Thyroid gland (tissue), 4 donors: ENCODE measurements at regions not wholly inside any gene's neighbourhood (a gene's known extent, or its start where the extent isn't known, plus 50 kb on each side); places are given as distances from the start of the nearest gene placed in this dataset.

Source experiments
- DNase-seq, 2 donors: peaks; one replicate each; pipeline ENCODE4 v3.0.0-alpha.2; 2019
- H3K27ac ChIP-seq, 3 donors: fragments of 200-600 bp; sonication (generic); 1 replicate in 2 of 3; 2 replicates in 1 of 3; pipeline ENCODE4 v1.5.1; 2016 to 2019; ENCODE audit warnings: mild to moderate bottlenecking in 1 of 3, moderate library complexity in 1 of 3
- H3K27me3 ChIP-seq: fragments of 200-600 bp; sonication (generic); one replicate; pipeline ENCODE4 v1.5.1; 2019
- H3K36me3 ChIP-seq, 2 donors: fragments of 200-600 bp; sonication (generic); one replicate each; pipeline ENCODE4 v1.5.1; 2016 to 2019
- H3K4me1 ChIP-seq, 2 donors: fragments of 200-600 bp; sonication (generic); one replicate each; pipeline ENCODE4 v1.5.1; 2017 to 2019
- H3K4me3 ChIP-seq, 3 donors: fragments of 200-600 bp; sonication (generic); replicated peaks in 1 of 3; 1 replicate in 2 of 3; 2 replicates in 1 of 3; pipeline ENCODE4 v1.5.1; 2016; ENCODE audit warnings: mild to moderate bottlenecking in 1 of 3
- H3K9me3 ChIP-seq: fragments of 200-600 bp; sonication (generic); one replicate; pipeline ENCODE4 v1.5.1; 2017
- POLR2A ChIP-seq, 2 donors: fragments of 450-650 bp; IDR thresholded peaks; one replicate each; pipeline ENCODE4 v1.6.1; 2017; ENCODE audit warnings: antibody characterized with exemption in 2 of 2, mild to moderate bottlenecking in 2 of 2, moderate library complexity in 1 of 2
- WGBS, 2 donors: methylation state at CpG; one replicate each; pipeline ENCODE4 v1.1.5; 2017; 5-methylcytosine and 5-hydroxymethylcytosine counted together
- intact Hi-C: fragments of 100-400 bp; cut with DNase I; formaldehyde crosslinking; loops from one replicate; pipeline ENCODE4 v1.15.1; 2023
- TF ChIP-seq, protein P1 (sequence below), 6 experiments: fragments of 200-600 bp in 3 of 6; fragments of 450-650 bp in 3 of 6; sonication (generic) in 3 of 6; IDR thresholded peaks; one replicate each; pipeline ENCODE4 v1.5.1; 2016 to 2019; ENCODE audit warnings: antibody characterized with exemption in 6 of 6, mild to moderate bottlenecking in 2 of 6, inconsistent platforms in 1 of 6, moderate library complexity in 1 of 6

DNA sequence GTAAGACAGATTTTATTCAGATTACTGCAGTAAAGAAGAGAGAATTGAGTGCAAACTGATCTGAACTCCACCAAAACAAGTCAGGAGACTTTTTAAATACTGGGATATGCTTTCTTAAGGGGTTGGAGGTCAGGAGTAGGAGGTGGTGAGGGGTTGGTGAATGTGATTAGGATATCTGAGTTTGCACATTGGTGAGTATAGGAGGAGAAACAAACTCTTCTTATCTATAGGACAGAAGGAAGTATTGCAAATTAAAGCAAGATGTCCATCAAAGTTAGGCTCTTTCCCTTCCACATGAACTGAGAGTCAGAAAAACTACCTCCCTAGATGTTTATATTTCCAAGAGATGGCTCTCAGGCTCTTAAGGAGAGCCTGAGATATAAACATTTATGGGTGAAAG is 114.6 kb upstream of the HTR1E start:
- Histone ChIP-seq H3K36me3 (no peaks in the 10 kb centered on the region), H3K9me3 (no peaks in the 10 kb centered on the region), H3K27me3 (no peaks in the 10 kb centered on the region), H3K4me1 (no peaks in the 10 kb centered on the region), H3K4me3 (no peak overlapping the region), H3K27ac (no peak overlapping the region)
- no peak for DNase-seq
- TF ChIP-seq, protein P1, sequence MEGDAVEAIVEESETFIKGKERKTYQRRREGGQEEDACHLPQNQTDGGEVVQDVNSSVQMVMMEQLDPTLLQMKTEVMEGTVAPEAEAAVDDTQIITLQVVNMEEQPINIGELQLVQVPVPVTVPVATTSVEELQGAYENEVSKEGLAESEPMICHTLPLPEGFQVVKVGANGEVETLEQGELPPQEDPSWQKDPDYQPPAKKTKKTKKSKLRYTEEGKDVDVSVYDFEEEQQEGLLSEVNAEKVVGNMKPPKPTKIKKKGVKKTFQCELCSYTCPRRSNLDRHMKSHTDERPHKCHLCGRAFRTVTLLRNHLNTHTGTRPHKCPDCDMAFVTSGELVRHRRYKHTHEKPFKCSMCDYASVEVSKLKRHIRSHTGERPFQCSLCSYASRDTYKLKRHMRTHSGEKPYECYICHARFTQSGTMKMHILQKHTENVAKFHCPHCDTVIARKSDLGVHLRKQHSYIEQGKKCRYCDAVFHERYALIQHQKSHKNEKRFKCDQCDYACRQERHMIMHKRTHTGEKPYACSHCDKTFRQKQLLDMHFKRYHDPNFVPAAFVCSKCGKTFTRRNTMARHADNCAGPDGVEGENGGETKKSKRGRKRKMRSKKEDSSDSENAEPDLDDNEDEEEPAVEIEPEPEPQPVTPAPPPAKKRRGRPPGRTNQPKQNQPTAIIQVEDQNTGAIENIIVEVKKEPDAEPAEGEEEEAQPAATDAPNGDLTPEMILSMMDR (IDR thresholded peaks at IDR 0.05): no peak
- no peak for TF ChIP-seq POLR2A (IDR thresholded peaks at IDR 0.05)
- intact Hi-C loops: no loop called here

DNA sequence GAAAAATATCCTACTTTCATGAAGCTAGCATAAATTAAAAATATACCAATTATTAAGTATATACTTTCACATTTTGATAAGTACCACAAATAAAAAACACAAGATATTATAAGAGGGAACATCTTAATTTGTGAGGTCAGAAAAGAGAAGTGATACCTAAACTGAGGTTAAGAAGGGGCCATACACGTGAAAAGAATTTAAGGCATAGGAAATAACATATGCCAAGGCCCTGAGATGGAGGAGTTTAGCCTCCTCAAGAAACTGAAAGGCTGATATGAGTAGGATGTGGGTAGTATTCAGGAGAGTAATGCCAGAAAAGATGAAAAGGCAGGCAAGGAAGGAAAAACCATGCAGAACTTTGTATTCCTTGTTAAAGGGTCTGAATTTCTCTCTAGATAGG is 116.6 kb upstream of the HTR1E start:
- no peak for DNase-seq
- Histone ChIP-seq H3K27me3 (no peaks in the 10 kb centered on the region), H3K4me1 (no peaks in the 10 kb centered on the region), H3K27ac (no peak overlapping the region), H3K4me3 (no peak overlapping the region), H3K9me3 (no peaks in the 10 kb centered on the region), H3K36me3 (no peaks in the 10 kb centered on the region)
- no peak for TF ChIP-seq POLR2A (IDR thresholded peaks at IDR 0.05)
- TF ChIP-seq, protein P1 (IDR thresholded peaks at IDR 0.05): no peak
- WGBS, 2 donors: 51 to 54% methylated on average over 1 of the region's 1 CpG
- intact Hi-C loops: no loop called here

DNA sequence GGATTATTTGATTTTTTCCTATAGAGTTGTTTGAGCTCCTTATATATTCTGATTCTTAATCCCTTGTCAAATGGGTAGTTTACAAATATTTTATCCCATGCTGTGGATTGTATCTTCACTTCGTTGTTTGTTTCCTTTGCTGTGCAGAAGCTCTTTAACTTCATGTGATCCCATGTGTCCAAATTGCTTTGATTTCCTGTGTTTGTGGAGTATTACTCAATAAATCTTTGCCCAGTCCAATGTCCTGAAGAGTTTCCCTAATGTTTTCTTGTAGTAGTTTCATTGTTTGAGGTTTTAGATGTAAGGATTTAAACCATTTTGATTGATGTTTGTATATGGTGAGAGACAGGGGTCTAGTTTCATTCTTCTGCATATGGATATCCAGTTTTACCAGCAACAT is 143.7 kb upstream of the HTR1E start:
- no peak overlapping the region for H3K27ac ChIP-seq
- 70 to 74% methylated on average over 1 of the region's 1 CpG for WGBS, 2 donors
- no peak for DNase-seq
- TF ChIP-seq, protein P1 (IDR thresholded peaks at IDR 0.05): no peak
- TF ChIP-seq POLR2A (IDR thresholded peaks at IDR 0.05): no peak
- H3K36me3 ChIP-seq: no peaks in the 10 kb centered on the region
- intact Hi-C loops: no loop called here
- no peaks in the 10 kb centered on the region for H3K9me3 ChIP-seq
- H3K27me3 ChIP-seq: no peaks in the 10 kb centered on the region
- no peak overlapping the region for H3K4me3 ChIP-seq
- H3K4me1 ChIP-seq: no peaks in the 10 kb centered on the region

DNA sequence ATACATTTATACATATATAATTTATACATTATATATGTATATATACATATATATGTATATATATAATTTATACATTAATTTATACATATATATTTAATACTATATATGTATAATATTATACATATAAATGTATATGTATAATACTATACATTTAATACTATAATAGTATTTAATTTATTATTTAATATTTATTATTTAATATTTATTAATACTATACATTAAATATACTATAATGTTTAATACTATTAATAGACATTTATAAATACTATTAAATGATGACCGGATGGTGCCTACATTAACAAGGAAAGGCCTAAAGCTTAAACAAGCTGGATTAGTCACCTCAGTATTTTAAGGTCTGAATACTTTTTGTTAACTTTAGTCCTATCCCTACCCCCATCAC is 145.9 kb upstream of the HTR1E start:
- 95 to 97% methylated on average over 1 of the region's 1 CpG for WGBS, 2 donors
- intact Hi-C loops: no loop called here
- DNase-seq: no peak
- no peaks in the 10 kb centered on the region for H3K4me1 ChIP-seq
- H3K9me3 ChIP-seq: no peaks in the 10 kb centered on the region
- H3K27ac ChIP-seq: no peak overlapping the region
- H3K4me3 ChIP-seq: no peak overlapping the region
- TF ChIP-seq, protein P1 (IDR thresholded peaks at IDR 0.05): no peak
- TF ChIP-seq POLR2A (IDR thresholded peaks at IDR 0.05): no peak
- H3K36me3 ChIP-seq: no peaks in the 10 kb centered on the region
- H3K27me3 ChIP-seq: no peaks in the 10 kb centered on the region

DNA sequence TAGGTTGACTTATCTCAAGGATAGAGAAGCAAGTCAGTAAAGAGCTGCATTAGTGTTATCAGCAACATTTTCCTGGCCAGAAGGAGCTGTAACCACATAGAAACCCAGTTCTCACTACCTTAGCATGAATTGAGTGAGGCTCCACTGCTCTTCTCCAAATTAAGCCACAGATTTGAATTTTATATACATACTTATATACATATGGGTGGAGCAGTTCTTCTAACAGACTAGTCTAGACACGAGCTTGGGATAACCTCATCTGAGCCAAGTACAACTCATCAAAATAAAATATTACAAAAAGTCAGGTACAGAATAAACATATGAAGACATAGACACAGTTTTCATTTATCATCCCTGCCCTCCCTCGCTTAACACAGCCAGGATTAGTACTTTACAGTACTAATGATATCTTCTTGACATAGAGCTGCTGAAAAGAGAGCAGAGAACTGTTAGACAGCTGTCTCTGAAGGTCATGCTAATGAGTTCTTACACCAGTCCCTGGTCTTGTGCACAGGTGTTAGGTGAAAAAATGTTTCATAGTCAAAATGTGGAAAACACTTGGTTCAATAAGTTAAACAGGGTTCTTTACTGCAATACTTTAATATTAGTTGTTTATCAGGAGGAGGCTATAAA is 147.4 kb upstream of the HTR1E start:
- H3K36me3 ChIP-seq: no peaks in the 10 kb centered on the region
- H3K9me3 ChIP-seq: no peaks in the 10 kb centered on the region
- H3K27me3 ChIP-seq: no peaks in the 10 kb centered on the region
- TF ChIP-seq, protein P1 (IDR thresholded peaks at IDR 0.05): no peak
- no peak for TF ChIP-seq POLR2A (IDR thresholded peaks at IDR 0.05)
- WGBS, 2 donors: 62 to 76% methylated on average over 2 of the region's 2 CpGs
- no peaks in the 10 kb centered on the region for H3K4me1 ChIP-seq
- DNase-seq: no peak
- intact Hi-C loops: no loop called here
- no peak overlapping the region for H3K27ac ChIP-seq
- no peak overlapping the region for H3K4me3 ChIP-seq
